HG02840 (cell line): ENCODE measurements at regions not wholly inside any gene's neighbourhood (a gene's known extent, or its start where the extent isn't known, plus 50 kb on each side); places are given as distances from the start of the nearest gene placed in this dataset.

Source experiments
- ATAC-seq: cut with Tn5 transposase; IDR thresholded peaks from one replicate; pipeline ENCODE4 v1.9.1; 2021; ENCODE audit warnings: mild to moderate bottlenecking, moderate library complexity, moderate number of reproducible peaks; ENCODE audit not compliant: unreplicated experiment, low FRiP score

DNA sequence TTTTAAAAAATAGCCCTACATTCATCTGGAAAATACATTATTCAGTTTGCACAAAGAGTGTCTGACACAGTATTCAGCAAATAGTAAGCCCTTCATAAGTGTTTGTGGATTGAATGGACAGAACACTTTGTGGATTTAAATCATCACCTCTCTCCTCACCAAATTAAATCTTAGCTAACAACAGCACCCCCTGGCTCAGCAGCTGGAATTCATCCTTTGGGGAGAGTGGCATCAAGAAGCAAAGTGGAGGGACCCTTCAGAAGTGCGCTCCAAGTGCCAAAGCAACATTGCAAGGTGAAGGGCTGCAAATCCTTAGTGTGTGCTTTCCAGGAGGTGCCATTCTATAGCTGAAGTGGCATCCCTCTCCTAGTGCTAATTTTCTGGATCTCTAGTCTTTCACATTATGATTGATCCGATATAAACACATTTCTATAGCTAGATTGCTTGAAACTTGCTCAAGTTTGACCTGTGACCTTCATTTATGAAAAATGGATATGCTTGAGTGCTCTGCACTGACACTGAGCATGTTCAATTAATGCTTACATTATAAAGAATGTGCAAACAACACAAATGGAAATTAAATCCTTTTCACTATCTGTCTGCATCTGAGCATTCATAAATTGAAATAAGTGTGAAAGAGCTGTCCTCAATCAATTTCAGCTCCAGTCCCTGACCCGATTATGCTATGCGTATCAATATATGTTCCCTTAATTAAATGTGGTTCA lies 891.7 kb downstream of the C6orf118 start:
- no peak for ATAC-seq

DNA sequence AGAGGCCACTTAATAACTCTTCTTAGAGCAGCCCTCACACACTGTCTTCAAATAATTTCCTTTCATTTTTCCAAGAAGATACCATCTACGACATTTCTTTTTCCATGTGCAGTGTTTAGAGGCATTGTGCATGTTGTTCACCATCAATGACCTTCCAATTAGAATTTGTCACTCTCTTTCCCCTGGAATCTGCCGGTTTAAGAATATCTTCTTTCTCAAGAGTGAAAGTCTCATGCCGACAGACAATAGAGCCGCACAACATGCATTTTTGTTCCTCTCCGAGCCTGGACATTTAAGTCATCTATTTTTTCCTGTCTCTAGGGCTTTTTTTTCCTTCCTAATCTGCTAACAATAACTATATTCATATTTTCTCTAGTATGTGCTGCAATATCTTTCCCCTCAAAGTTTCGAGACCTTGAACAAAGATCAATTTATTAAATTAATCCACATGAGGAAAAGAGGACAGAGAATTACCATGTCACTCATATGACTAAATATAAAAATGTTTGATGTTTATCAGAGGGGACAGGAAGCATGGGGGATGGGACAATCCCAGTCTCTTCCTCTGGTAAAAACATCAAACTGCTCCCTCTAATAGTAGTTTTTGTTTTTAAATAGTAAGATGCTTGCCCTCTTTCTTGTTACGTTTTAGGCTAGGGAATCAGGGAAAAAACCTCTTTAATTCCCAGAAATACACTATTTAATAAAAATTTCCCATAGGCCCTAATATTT lies 893.4 kb downstream of the C6orf118 start:
- no peak for ATAC-seq

DNA sequence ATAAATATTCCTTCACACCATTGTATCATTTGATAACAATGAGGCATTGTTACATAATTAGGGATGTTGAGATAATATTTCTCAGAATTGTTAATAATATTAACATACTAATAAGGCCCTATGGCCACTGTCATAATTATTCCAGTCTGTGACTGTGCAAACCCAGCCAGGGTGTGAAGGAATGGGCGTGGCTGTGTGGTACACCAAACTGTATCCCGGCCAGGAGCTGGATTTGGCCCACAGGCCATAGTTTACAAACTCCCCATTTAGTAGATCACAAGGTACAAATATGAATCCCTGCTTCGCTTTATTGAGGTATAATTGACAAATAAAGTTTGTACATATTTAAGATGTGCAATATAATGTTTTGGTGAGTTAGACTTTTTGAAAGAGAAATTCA lies 894.7 kb downstream of the C6orf118 start:
- no peak for ATAC-seq

DNA sequence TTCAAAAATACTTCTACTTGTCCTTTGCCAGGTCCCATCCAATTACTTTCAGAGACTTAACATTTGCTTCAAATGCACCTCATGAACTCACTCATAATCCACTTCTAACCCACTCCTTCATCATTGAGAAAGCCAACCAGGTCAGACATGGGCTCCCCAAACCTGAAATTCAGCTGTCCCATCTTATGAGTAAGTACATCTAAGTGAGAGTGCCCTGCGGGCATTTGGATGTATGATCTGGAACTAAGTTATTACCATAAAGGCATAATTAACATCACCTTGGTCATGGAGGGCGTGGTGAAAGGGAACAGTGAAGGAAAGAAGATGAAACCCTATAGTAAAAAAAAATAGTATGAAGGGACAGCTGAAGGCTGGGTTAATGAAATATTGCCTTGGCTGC lies 896.8 kb downstream of the C6orf118 start:
- no peak for ATAC-seq

DNA sequence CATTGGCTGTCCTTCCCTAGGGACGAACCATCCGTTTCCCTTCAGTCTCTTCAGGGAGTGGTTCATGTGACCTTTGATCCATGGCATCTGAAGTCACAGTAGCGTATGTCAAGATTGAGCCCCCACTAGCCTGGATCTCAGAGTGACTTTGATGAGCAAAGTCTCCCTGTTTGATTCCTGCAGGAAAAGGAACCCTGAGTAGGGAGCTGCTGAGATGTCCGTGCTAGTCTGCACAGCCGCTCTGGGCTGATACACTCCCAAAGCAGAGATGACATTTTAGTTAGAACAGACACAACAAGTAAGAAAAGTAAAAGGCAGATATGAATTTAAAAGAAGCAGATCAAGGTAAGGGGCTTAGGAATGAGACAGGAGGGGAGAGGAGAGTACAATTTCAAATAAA lies 899.4 kb downstream of the C6orf118 start:
- no peak for ATAC-seq

DNA sequence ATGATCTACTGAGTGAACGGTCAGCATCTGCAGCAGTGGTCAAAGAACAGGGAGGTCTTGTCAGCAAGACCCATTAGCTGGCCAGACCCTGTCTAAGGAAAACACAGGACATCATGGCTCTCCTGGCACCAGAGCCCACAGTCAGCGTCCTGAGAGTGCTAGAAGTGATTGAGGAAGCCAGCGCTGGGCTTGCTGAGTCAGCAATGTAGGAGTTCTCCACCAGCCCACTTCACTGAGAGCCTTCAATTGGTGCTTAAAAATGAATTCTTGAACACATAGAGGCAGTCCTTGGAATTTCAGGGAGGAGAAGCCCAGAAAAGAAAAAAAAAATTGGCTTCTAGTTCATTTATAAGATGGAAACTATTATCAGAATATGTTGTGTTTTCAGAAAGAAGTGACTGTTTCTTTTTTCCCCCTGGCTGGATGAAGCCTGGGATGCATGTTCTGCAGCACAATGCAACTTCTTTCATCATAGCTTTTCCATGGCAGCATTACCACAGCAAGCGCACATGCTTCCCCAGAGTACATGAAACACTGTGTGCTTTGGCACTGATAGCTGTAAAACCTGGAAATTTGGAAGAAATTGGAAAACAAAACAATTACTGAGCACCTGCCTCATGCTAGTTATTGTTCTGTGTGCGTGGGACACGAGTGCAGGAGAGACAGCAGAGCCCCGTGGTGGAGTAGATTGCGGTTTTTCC lies 899.9 kb downstream of the C6orf118 start:
- ATAC-seq, result no peak

DNA sequence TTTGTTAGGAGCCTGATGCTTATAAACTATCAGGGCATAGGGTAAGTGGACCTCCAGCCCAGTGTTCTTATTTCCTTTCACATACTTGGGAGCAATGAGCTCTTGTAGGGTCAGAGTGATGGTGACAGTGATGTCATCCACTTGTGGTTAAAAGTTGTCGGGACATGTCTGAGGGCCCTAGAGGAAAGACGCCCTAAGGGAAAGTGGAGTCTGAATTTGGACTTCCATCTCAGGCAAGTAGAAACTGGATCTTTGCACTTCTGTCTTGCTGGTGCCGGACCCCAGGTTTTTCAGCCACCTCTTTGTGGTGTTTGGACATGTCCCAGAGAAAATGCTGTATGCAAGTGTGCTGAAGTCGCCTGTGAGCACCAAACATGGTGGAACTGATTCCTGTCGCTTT lies 900.5 kb downstream of the C6orf118 start:
- ATAC-seq, result no peak

DNA sequence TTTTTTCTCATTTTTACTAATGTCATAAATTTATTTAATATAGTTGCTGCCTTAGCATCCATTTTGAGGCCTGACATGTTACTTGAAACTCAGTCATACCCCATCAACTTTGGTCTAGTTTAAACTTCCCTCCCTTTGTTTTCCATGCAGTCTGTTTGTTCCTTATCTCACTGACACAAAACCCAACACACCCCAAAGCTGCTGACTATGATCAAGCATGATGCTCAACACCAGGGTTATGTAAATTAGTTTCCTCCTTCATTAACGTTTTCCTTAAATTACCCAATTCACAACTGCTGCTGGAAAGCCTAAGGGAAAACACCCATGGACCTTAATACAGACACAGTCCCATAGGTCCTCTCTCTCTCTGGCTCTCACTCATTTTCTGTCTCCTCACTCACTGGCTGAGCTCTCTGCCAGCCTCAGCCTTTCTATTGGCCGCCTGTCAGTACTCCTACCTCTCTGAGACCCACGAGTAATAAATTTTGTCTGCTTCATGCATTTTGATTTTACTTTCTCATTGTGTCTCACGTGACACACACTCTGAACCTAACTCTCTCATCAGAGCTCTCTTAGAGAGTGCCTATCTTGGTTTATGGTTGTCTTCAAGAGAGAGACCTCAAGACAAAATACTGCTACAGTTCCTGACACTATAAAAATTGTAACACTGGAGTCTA lies 904.5 kb downstream of the C6orf118 start:
- ATAC-seq, result no peak

DNA sequence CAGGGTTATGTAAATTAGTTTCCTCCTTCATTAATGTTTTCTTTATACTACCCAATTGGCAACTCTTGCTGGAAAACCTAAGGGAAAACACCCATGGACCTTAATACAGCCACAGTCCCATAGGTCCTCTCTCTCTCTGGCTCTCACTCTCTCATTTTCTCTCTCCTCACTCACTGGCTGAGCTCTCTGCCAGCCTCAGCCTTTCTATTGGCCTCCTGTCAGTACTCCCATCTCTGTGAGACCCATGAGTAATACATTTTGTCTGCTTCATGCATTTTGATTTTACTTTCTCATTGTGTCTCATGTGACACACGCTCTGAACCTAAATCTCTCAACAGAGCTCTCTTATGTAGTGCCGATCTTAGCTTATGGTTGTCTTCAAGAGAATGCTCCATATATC lies 907.5 kb downstream of the C6orf118 start:
- ATAC-seq, result no peak

DNA sequence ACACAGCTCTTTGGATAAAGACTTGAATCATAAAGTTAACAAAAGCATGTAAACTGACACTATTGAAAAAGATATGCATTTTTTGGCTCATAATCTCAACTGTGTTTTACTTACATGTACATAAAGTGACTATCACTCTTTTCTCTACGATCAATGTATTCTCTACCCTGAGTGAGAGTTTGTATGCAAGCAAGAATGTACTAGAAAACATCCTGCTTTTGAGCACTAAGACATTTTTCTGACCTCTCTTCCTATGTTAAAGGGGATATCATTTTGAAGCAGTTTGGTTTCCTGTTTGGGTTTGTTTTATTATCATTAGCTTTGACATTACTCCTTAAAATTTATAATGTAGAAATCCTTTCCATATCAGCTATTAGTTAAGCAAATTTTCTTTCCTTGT lies 910.8 kb downstream of the C6orf118 start:
- ATAC-seq, result no peak

DNA sequence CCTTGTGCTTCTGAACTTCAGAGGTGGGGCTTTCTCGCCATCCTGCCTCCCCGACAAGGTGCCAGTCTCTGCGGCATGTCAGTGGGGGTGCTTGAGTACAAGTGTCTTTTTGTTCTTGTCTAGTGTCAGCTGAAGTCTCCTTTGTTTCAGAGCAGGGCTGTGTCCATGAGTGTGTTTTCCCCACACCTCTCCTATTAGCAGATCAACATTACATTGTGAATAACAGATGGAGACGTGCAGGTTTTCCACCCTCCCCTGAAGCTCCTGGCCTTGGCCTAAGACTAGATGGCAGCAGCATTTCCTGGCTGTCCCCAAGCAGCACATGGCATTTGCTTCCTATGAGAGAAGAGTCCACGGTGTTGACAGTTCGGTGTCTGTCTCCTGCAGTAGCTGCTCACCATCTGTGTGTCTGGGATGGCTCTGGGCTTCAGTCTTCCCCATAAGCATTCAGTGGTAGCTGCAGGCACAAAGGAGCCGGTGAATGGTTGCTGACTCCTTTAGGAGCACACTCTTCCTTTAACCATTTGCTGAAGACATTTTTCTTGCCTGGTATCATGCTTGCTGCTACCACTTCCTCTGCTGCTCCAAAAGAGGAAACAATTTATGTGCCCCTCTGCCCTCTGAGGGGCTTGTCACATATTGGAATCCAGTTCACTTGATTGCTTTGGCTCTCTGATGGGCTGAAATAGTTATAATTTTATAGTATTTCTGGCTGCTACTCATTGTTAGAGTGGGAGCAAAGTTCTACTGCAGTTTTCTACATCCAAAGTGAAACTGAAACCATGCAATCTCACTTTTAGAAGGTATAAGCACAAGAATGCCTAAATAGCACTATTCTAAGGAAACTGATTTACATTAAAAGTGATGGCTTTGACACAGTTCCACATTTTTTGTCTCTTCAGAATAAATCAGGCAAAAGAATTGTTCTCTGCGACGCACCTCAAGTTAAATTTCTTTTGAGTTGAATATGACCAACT lies 913.0 kb downstream of the C6orf118 start:
- no peak for ATAC-seq

DNA sequence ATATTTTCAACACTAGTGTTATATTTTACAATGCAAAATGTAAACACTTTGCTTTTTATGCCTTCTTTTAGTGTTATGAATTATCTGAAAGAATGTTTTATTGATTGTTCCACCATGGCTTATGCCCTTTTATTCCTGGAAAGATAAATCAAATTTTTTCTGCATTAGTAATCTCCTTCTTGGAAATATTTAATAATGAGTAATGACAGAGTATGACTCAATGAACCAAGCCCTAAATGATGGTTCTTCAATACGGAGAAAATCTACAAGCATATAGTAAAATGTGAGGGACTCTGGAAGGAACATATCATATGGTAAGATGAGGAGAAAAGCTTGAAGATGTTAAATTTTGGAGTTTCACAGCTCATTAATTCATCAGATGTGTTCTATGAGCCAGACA lies 929.6 kb downstream of the C6orf118 start:
- ATAC-seq, result no peak

DNA sequence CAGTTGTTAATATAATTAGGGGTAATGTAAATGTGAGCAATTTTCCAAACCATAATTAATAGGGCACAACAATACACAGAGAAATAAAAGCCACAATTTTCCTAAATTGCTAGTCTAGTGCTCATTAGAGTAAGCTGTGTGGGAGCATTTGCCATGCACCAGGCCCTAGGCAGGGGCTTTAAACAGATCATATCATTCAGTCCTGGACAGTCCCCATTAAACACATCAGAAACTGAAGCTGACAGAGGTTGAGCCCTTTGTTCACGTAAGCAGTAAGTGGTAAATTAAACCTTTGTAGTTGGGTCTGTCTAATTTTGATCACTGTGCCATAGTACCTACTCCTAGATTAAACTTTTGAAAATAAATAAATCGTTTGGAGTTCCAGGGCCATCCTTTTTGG lies 931.1 kb downstream of the C6orf118 start:
- no peak for ATAC-seq

DNA sequence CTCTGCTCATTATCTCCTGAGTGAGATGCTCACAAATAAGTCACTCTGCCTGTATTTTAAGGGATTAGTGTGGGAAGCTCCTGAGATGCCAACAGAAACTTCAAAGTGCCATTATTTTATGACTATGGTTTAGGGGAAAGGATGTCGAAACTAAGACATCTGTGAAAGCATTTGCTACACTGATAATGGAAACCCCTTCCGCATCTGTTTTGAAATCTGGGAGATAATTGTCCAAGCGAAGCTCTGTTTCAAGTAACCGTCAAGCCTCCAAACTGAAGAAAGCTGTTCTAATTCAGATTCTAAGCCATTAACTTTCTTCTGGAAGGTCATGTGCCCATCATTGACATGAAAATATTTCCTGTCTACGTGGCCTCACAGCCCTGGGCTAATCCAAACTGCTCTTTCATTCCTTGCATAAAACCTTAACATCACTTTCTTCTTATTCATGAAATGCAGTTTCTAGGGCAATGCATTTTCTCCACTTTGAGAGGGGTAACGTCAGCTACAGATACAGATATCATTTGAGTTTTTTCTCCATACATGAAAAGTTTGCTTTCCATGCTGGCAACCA lies 932.0 kb downstream of the C6orf118 start:
- no peak for ATAC-seq

DNA sequence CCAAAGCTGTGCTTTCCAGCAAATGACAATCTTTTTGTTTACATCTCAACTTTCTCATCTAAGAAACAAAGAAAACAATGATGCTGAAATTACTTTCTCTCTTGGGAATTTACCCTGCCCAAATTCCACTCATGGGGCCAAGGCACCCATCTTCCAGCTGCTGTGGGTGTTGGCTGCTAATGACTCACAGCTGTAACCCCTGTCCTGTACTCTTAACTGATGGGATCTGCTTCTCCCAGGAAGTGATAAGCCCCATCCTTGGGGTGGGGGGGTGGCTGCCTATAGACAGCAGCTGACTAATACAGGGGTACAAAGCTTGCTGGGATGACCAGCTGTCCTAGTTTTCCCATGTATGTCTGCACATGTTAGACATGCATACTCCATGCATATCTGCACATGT lies 938.6 kb downstream of the C6orf118 start:
- no peak for ATAC-seq

DNA sequence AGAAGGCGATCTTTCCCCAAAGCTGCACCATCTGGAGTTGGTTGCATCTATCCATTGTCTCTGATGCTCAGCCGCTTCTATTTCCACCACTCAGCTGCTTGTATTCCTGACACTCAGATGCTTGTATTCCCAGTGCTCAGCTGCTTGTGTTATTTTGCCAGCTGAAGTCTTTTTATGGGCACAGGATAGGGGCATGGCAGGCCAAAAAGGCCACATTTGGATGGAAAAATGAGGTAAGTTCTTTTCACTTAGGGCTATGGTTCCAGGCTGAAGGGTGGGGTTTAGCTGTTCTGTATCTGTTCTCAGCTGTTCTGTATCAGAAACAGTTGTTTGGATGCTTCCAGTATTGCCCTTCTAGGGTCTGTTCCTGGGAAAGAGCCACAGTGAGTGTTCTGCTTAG lies 944.9 kb downstream of the QKI start:
- ATAC-seq, result no peak

DNA sequence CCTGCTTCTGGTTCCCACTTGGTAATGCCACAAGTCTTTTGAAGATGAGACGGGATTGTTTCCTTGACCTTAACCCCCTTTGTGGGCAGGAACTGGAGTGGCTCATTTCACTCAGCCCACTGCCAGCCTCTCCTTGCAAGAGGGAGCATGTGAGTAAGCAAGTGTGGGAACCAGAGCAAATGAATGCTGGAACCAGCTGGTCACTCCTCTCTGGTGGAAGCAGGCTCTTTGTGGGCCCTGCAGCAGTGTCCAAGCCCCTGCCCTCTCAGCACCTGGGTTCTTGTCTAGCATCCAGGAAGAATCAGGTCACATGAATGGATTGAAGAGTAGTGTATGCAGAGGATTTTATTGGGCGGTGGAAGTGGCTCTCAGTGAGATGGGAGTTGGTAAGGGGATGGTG lies 944.5 kb downstream of the QKI start:
- no peak for ATAC-seq

DNA sequence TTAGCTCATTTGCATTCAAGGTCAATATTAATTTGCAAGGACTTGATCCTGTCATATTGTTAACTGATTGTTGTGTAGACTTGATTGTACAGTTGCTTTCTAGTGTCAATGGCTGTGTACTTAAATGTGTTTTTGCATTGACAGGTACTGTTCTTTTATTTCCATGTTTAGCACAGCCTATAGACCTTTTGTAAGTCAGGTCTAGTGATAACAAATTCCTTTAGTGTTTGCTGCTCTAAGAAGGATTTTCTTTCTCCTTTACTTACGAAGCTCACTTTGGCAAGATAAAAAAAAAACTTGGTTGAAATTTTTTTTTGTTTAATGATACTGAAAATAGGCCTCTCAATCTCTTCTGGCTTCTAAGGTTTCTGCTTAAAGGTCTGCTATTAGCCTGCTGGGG lies 942.3 kb downstream of the QKI start:
- no peak for ATAC-seq

DNA sequence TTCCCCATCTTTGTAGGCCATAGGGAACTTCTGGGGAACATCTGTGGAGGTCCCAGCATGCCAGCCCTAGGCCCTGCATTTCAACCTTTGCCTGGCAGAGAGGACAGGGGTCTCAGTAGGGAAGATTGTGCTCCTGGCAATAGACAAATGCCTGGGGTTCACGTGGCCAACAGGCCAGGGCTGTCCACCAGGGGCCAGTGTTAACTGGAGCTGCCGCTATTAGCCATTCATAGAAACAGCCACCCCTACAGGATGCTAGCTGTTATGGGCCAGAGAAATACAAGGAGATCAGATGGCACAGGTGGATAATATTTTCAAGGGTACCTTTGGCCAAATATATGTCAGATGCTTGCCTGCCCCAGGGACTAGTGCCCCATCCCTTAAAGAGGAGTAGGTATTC lies 932.9 kb downstream of the QKI start:
- no peak for ATAC-seq

DNA sequence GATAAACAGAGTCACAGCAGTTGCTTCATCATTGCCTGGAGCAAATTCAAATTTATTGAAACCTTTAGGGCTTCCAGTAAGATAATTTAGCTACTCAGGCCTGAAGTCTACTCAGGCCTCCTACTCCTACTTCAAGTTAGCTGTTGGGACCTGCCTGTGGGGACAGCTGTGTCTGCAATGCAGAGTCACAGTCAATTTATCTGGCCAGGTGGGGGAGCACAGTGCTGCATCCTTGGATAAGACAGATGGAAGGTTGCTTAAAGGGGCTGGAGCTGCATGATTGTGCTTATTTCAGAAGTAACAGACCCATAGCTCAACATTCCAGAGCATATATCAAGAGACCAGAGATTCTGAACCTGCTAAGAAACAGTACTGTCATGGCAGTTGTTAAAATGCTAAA lies 932.1 kb downstream of the QKI start:
- ATAC-seq, result no peak
